B cell (primary cell): ENCODE measurements at regions not wholly inside any gene's neighbourhood (a gene's known extent, or its start where the extent isn't known, plus 50 kb on each side); places are given as distances from the start of the nearest gene placed in this dataset.

Experiments
- CTCF ChIP-seq: fragments of 200-600 bp; IDR thresholded peaks from one replicate; pipeline ENCODE4 v1.8.0; 2022; ENCODE audit warnings: antibody characterized with exemption, mild to moderate bottlenecking
- EZH2 ChIP-seq: IDR thresholded peaks from 2 replicates; pipeline ENCODE4 v1.6.1; 2012; ENCODE audit warnings: borderline replicate concordance, low read depth, mild to moderate bottlenecking, moderate library complexity, low read length; ENCODE audit not compliant: insufficient read depth, poor library complexity, severe bottlenecking

- no peak for TF ChIP-seq CTCF
- TF ChIP-seq EZH2: no peak
These were observed 300.9 kb upstream of the STXBP6 start for GRCh38 chr14:25350802-25351201.
